ENCODE measurements at regions not wholly inside any gene's neighbourhood (a gene's known extent, or its start where the extent isn't known, plus 50 kb on each side); places are given as distances from the start of the nearest gene placed in this dataset.

- no peaks in the 10 kb centered on the region for H3K79me2 ChIP-seq (ENCODE audit: insufficient read depth, low read length)
- ChIA-PET RAD21 (ENCODE audit: low non-redundant PET in 1 of 2, low total read pairs in 2 of 2, uncharacterized antibody in 2 of 2, unreplicated experiment in 2 of 2) (no interaction called here), CTCF (interaction anchor here (1.1 to 4.4 kb wide), 2 partner anchors 7 to 149 kb away, joined by 3 to 21 read pairs; no protein-coding TSS in a partner anchor), POLR2A (interaction anchor here (0.9 to 2.8 kb wide), 2 partner anchors 14 to 133 kb away, joined by 3 to 7 read pairs; partner anchors contain the start of gene EIF4G2)
- DNase-seq (ENCODE audit: low read depth, low spot score): no peak
- BruUV-seq (replicated peaks): no TSS peak
- no peaks in the 10 kb centered on the region for H4K20me1 ChIP-seq (ENCODE audit: insufficient read depth)
- no peaks in the 10 kb centered on the region for H3K27me3 ChIP-seq (ENCODE audit: insufficient read depth, low read length)
- H3K9me2 ChIP-seq (ENCODE audit: insufficient read depth): no peaks in the 10 kb centered on the region; the same call in 1 of the 2 replicates
- no peak overlapping the region for H3K9ac ChIP-seq (ENCODE audit: low read length)
- H3K4me1 ChIP-seq (ENCODE audit: control insufficient read depth in 1 of 2, insufficient read depth in 2 of 2, low read length in 2 of 2): no peaks in the 10 kb centered on the region
- no peaks in the 10 kb centered on the region for H3K9me3 ChIP-seq (ENCODE audit: control insufficient read depth in 1 of 2, insufficient read depth in 1 of 2, low read depth in 1 of 2, low read length in 2 of 2)
- H3K36me3 ChIP-seq (ENCODE audit: control insufficient read depth in 1 of 2, insufficient read depth in 2 of 2, low read length in 2 of 2): no peaks in the 10 kb centered on the region
- H3K4me3 ChIP-seq (replicated peaks in 1 of 2; ENCODE audit: low read depth in 1 of 2, low read length in 2 of 2): no peak overlapping the region
- H3K4me2 ChIP-seq (ENCODE audit: low read length): no peak overlapping the region
- intact Hi-C loops (cut with micrococcal nuclease): no loop called here
- TF ChIP-seq FOSL1 (IDR thresholded peaks at IDR 0.05; ENCODE audit: low read depth) (no peak), MAX (IDR thresholded peaks at IDR 0.05) (no peak)
- no peak overlapping the region for H3K27ac ChIP-seq (ENCODE audit: low read depth, low read length)
- no peak overlapping the region for H2AFZ ChIP-seq (ENCODE audit: low read depth, low read length, poor library complexity, severe bottlenecking)
- no peak for ATAC-seq
Observed at GRCh38 chr11:10941414-10941813, 83.6 kb upstream of the ZBED5 start.

- intact Hi-C loops (cut with micrococcal nuclease): no loop called here
- RAD21 ChIA-PET (ENCODE audit: low non-redundant PET in 1 of 2, low total read pairs in 2 of 2, uncharacterized antibody in 2 of 2, unreplicated experiment in 2 of 2): no interaction called here
- POLR2A ChIA-PET: no interaction called here
- Histone ChIP-seq H3K79me2 (ENCODE audit: insufficient read depth, low read length) (no peaks in the 10 kb centered on the region), H4K20me1 (ENCODE audit: insufficient read depth) (no peaks in the 10 kb centered on the region), H3K27ac (ENCODE audit: low read depth, low read length) (no peak overlapping the region), H3K27me3 (ENCODE audit: insufficient read depth, low read length) (no peaks in the 10 kb centered on the region), H3K36me3 (ENCODE audit: control insufficient read depth in 1 of 2, insufficient read depth in 2 of 2, low read length in 2 of 2) (no peaks in the 10 kb centered on the region), H2AFZ (ENCODE audit: low read depth, low read length, poor library complexity, severe bottlenecking) (no peak overlapping the region), H3K9ac (ENCODE audit: low read length) (no peak overlapping the region), H3K4me3 (replicated peaks in 1 of 2; ENCODE audit: low read depth in 1 of 2, low read length in 2 of 2) (no peak overlapping the region), H3K4me1 (ENCODE audit: control insufficient read depth in 1 of 2, insufficient read depth in 2 of 2, low read length in 2 of 2) (peaks cover 3 to 11% of the 10 kb centered on the region in 2 experiments), H3K9me2 (ENCODE audit: insufficient read depth) (no peaks in the 10 kb centered on the region; the same call in 1 of the 2 replicates), H3K9me3 (ENCODE audit: control insufficient read depth in 1 of 2, insufficient read depth in 1 of 2, low read depth in 1 of 2, low read length in 2 of 2) (no peaks in the 10 kb centered on the region), H3K4me2 (ENCODE audit: low read length) (no peak overlapping the region)
- TF ChIP-seq EZH2 (IDR thresholded peaks at IDR 0.05) (no peak), EGR1 (IDR thresholded peaks at IDR 0.05; ENCODE audit: low read depth) (no peak), ELF1 (IDR thresholded peaks at IDR 0.05; ENCODE audit: borderline replicate concordance, low read depth) (no peak), CBX3 (IDR thresholded peaks at IDR 0.05; ENCODE audit: low read depth) (no peak), MAX (IDR thresholded peaks at IDR 0.05) (no peak), POLR2A (IDR thresholded peaks at IDR 0.05; ENCODE audit: borderline replicate concordance, extremely low read depth, insufficient read depth, insufficient read length) (no peak), CEBPB (IDR thresholded peaks at IDR 0.05; ENCODE audit: low read depth) (no peak), POLR2AphosphoS5 (IDR thresholded peaks at IDR 0.05; ENCODE audit: low read depth, low read length) (no peak), ZNF274 (IDR thresholded peaks at IDR 0.05; ENCODE audit: low read depth, low read length) (no peak), CTCF (IDR thresholded peaks at IDR 0.05 in 2 of 3, conservative IDR thresholded peaks at IDR 0.05 in 1 of 3; ENCODE audit: borderline replicate concordance in 1 of 3, insufficient read depth in 1 of 3, low read depth in 2 of 3, low read length in 2 of 3) (no peak)
- CTCF ChIA-PET: interaction anchor here (1.6 kb wide), 1 partner anchor 89 kb away, joined by 6 read pairs; no protein-coding TSS in a partner anchor
- no peak for ATAC-seq
- no TSS peak for BruUV-seq (replicated peaks)
- no peak for DNase-seq (ENCODE audit: low read depth, low spot score)
Observed at GRCh38 chr11:10938650-10939387, 81.0 kb upstream of the ZBED5 start.

Measured in HCT116 (cell line).